ENCODE measurements at regions not wholly inside any gene's neighbourhood (a gene's known extent, or its start where the extent isn't known, plus 50 kb on each side); places are given as distances from the start of the nearest gene placed in this dataset.

DNA sequence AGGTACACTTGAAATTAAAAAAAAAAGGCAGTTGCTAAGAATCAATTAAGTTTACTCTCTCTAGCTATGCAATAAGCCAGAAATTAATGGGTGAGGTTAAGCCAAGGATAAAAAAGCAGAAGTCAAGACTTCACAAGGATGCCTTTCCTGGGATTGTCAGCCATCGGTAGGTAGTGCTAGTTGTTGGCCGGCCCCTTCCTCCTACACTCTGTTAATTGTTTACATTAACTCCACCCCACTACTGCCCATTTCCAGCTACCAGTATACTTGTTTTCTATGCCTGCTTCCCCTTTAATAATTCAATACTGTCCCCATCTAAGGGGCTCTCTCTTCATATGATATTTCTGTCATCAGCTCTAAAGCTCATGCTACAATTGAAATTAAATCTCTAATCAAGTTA is 461.0 kb downstream of the IPMK start:
- H3K9me2 ChIP-seq (replicated peaks; ENCODE audit: low read depth, low read length) = no peaks in the 10 kb centered on the region
- H3K9me3 ChIP-seq (ENCODE audit: insufficient read depth, low read depth, low read length) = no peaks in the 10 kb centered on the region
- TF ChIP-seq, protein P1, sequence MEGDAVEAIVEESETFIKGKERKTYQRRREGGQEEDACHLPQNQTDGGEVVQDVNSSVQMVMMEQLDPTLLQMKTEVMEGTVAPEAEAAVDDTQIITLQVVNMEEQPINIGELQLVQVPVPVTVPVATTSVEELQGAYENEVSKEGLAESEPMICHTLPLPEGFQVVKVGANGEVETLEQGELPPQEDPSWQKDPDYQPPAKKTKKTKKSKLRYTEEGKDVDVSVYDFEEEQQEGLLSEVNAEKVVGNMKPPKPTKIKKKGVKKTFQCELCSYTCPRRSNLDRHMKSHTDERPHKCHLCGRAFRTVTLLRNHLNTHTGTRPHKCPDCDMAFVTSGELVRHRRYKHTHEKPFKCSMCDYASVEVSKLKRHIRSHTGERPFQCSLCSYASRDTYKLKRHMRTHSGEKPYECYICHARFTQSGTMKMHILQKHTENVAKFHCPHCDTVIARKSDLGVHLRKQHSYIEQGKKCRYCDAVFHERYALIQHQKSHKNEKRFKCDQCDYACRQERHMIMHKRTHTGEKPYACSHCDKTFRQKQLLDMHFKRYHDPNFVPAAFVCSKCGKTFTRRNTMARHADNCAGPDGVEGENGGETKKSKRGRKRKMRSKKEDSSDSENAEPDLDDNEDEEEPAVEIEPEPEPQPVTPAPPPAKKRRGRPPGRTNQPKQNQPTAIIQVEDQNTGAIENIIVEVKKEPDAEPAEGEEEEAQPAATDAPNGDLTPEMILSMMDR (conservative IDR thresholded peaks at IDR 0.05; ENCODE audit: low read length) = no peak
- no peak for TF ChIP-seq EZH2phosphoT487 (IDR thresholded peaks at IDR 0.05; ENCODE audit: borderline replicate concordance)
- no peaks in the 10 kb centered on the region for H4K20me1 ChIP-seq (ENCODE audit: insufficient read depth, low read length, poor library complexity, severe bottlenecking)
- H3K4me3 ChIP-seq (ENCODE audit: low read length, poor library complexity, severe bottlenecking) = no peak overlapping the region
- no peaks in the 10 kb centered on the region for H3K79me2 ChIP-seq (ENCODE audit: insufficient read depth, low read length)
- no peaks in the 10 kb centered on the region for H3F3A ChIP-seq (ENCODE audit: low read depth)
- H3K27me3 ChIP-seq (ENCODE audit: insufficient read depth, low read length, poor library complexity, severe bottlenecking) = no peaks in the 10 kb centered on the region
- H3K9ac ChIP-seq (ENCODE audit: low read depth, low read length, poor library complexity, severe bottlenecking) = no peak overlapping the region
- H3K36me3 ChIP-seq (ENCODE audit: insufficient read depth, low read length) = no peaks in the 10 kb centered on the region
- H3K4me1 ChIP-seq (ENCODE audit: insufficient read depth, low read length, poor library complexity, severe bottlenecking) = no peaks in the 10 kb centered on the region
- no peak overlapping the region for H2AFZ ChIP-seq (ENCODE audit: low read length)
- no peak overlapping the region for H3K4me2 ChIP-seq (ENCODE audit: low read depth, low read length, poor library complexity, severe bottlenecking)

DNA sequence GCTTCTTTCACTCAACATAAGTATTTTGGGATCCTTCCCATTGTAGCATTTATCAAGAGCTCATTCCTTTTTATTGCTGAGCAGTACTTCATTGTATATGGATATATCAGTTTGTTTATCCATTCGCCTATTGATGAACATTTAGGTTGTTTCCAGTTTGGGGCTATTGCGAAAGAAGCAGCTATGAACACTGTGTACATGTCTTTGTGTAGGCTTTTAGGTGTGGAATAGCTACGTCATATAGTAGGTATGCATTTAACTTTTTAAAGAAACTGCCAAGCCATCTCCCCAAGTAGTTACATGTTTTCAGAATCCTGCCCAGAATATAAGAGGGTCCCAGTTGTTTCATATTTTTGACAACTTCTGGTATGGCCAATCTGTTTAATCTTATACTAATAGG is 468.1 kb downstream of the IPMK start:
- Histone ChIP-seq H3K4me1 (ENCODE audit: insufficient read depth, low read length, poor library complexity, severe bottlenecking) (no peaks in the 10 kb centered on the region), H3K9me2 (replicated peaks; ENCODE audit: low read depth, low read length) (no peaks in the 10 kb centered on the region), H3K4me3 (ENCODE audit: low read length, poor library complexity, severe bottlenecking) (no peak overlapping the region), H3K9ac (ENCODE audit: low read depth, low read length, poor library complexity, severe bottlenecking) (no peak overlapping the region), H3K79me2 (ENCODE audit: insufficient read depth, low read length) (no peaks in the 10 kb centered on the region), H3K36me3 (ENCODE audit: insufficient read depth, low read length) (no peaks in the 10 kb centered on the region), H3F3A (ENCODE audit: low read depth) (no peaks in the 10 kb centered on the region), H4K20me1 (ENCODE audit: insufficient read depth, low read length, poor library complexity, severe bottlenecking) (no peaks in the 10 kb centered on the region), H2AFZ (ENCODE audit: low read length) (no peak overlapping the region), H3K9me3 (ENCODE audit: insufficient read depth, low read depth, low read length) (no peaks in the 10 kb centered on the region), H3K4me2 (ENCODE audit: low read depth, low read length, poor library complexity, severe bottlenecking) (no peak overlapping the region), H3K27me3 (ENCODE audit: insufficient read depth, low read length, poor library complexity, severe bottlenecking) (no peaks in the 10 kb centered on the region)
- no peak for TF ChIP-seq EZH2phosphoT487 (IDR thresholded peaks at IDR 0.05; ENCODE audit: borderline replicate concordance)
- TF ChIP-seq, protein P1 (conservative IDR thresholded peaks at IDR 0.05; ENCODE audit: low read length) = no peak

DNA sequence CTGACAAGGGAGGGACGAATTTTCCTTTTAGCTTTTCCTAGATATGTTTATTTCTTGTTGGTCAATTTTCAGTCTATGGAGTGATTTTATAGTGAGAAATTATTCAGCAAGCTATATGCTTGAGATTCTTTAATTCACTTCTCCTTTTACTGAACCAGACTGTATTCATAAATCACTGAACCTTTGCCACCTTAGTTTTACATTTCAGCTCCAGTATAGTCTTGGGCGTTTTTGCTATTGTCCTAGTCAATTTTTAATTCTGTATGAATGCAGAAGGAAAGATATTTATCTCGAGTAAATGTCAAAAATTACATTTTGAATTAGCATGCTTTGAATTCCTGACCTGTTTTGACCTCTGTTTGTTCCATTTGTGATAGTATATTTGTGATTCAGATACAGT is 468.9 kb downstream of the IPMK start:
- H3K9ac ChIP-seq (ENCODE audit: low read depth, low read length, poor library complexity, severe bottlenecking) = no peak overlapping the region
- H3K9me2 ChIP-seq (replicated peaks; ENCODE audit: low read depth, low read length) = no peaks in the 10 kb centered on the region
- no peaks in the 10 kb centered on the region for H3K4me1 ChIP-seq (ENCODE audit: insufficient read depth, low read length, poor library complexity, severe bottlenecking)
- H3K79me2 ChIP-seq (ENCODE audit: insufficient read depth, low read length) = no peaks in the 10 kb centered on the region
- H3K4me2 ChIP-seq (ENCODE audit: low read depth, low read length, poor library complexity, severe bottlenecking) = no peak overlapping the region
- no peaks in the 10 kb centered on the region for H3K36me3 ChIP-seq (ENCODE audit: insufficient read depth, low read length)
- no peaks in the 10 kb centered on the region for H3K27me3 ChIP-seq (ENCODE audit: insufficient read depth, low read length, poor library complexity, severe bottlenecking)
- no peaks in the 10 kb centered on the region for H3F3A ChIP-seq (ENCODE audit: low read depth)
- H2AFZ ChIP-seq (ENCODE audit: low read length) = no peak overlapping the region
- H3K9me3 ChIP-seq (ENCODE audit: insufficient read depth, low read depth, low read length) = no peaks in the 10 kb centered on the region
- no peak for TF ChIP-seq EZH2phosphoT487 (IDR thresholded peaks at IDR 0.05; ENCODE audit: borderline replicate concordance)
- TF ChIP-seq, protein P1 (conservative IDR thresholded peaks at IDR 0.05; ENCODE audit: low read length) = no peak
- no peak overlapping the region for H3K4me3 ChIP-seq (ENCODE audit: low read length, poor library complexity, severe bottlenecking)
- no peaks in the 10 kb centered on the region for H4K20me1 ChIP-seq (ENCODE audit: insufficient read depth, low read length, poor library complexity, severe bottlenecking)
